Chondrocyte (in vitro differentiated cells): ENCODE measurements at regions not wholly inside any gene's neighbourhood (a gene's known extent, or its start where the extent isn't known, plus 50 kb on each side); places are given as distances from the start of the nearest gene placed in this dataset.
A peak's percentile ranks its signal among the peaks of the same experiment; 100 is the strongest.

ENCODE experiments used
- DNase-seq: peaks from one replicate; pipeline ENCODE4 v3.0.0; 2021; ENCODE audit warnings: mixed read lengths, low spot score
- H3K27ac Mint-ChIP-seq: one replicate; pipeline ENCODE4 v1.8.0; 2021; ENCODE audit warnings: mild to moderate bottlenecking, moderate library complexity, mixed read lengths; ENCODE audit not compliant: unreplicated experiment
- H3K27me3 Mint-ChIP-seq: 2 replicates; pipeline ENCODE4 v1.8.0; 2021; ENCODE audit warnings: low read depth, mixed read lengths
- H3K36me3 Mint-ChIP-seq: 2 replicates; pipeline ENCODE4 v1.8.0; 2021; ENCODE audit warnings: low read depth, mixed read lengths
- H3K4me1 Mint-ChIP-seq: 2 replicates; pipeline ENCODE4 v1.8.0; 2021; ENCODE audit warnings: low read depth, mild to moderate bottlenecking, mixed read lengths
- H3K4me3 Mint-ChIP-seq: one replicate; pipeline ENCODE4 v1.8.0; 2021; ENCODE audit warnings: mild to moderate bottlenecking, moderate library complexity, mixed read lengths; ENCODE audit not compliant: unreplicated experiment
- H3K9me3 Mint-ChIP-seq: 2 replicates; pipeline ENCODE4 v1.8.0; 2021; ENCODE audit warnings: low read depth, mixed read lengths
- CTCF ChIP-seq: fragments of 200-600 bp; sonication (generic); IDR thresholded peaks from 2 replicates; pipeline ENCODE4 v1.5.0; 2021; ENCODE audit warnings: antibody characterized with exemption, mild to moderate bottlenecking, moderate library complexity

DNA sequence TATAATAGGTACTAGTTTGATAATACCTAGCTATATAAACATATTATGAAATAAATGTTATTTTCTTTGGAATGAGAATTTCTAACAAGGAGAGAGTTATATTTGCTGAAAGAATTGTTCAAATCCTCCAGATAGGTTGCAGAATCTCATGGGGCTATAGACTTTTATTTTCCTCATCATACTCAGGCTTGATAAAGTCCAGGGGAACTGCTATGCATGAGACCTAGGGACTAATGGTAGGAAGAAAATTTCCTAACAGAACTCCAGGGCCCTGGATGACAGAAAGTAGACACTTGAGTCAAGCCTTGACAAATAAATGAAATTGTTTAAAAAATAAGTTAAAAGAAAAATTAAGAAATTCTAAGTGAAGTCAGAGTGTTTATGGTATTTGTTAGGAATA lies 138.5 kb upstream of the DACH1 start:
- Mint-ChIP-seq H3K36me3 (no peaks in the 10 kb centered on the region), H3K9me3 (peaks cover 9% of the 10 kb centered on the region), H3K27me3 (no peaks in the 10 kb centered on the region), H3K27ac (no peak overlapping the region), H3K4me1 (peaks cover 8% of the 10 kb centered on the region), H3K4me3 (no peak overlapping the region)
- DNase-seq: no peak
- no peak for TF ChIP-seq CTCF

GRCh38 chr13:72004784-72005374 lies 137.9 kb upstream of the DACH1 start:
- Mint-ChIP-seq H3K36me3 (no peaks in the 10 kb centered on the region), H3K4me3 (no peak overlapping the region), H3K27ac (no peak overlapping the region), H3K27me3 (no peaks in the 10 kb centered on the region), H3K4me1 (peaks cover 8% of the 10 kb centered on the region), H3K9me3 (peaks cover 9% of the 10 kb centered on the region)
- no peak for DNase-seq
- TF ChIP-seq CTCF: no peak

- TF ChIP-seq CTCF: no peak
- Mint-ChIP-seq H3K4me1 (peaks cover 8% of the 10 kb centered on the region), H3K36me3 (no peaks in the 10 kb centered on the region), H3K27me3 (no peaks in the 10 kb centered on the region), H3K9me3 (peaks cover 8% of the 10 kb centered on the region), H3K4me3 (no peak overlapping the region), H3K27ac (no peak overlapping the region)
- no peak for DNase-seq
Measured at GRCh38 chr13:72004246-72004645, 137.2 kb upstream of the DACH1 start.

GRCh38 chr13:71998223-71998622 lies 131.2 kb upstream of the DACH1 start:
- peaks cover 15% of the 10 kb centered on the region for H3K9me3 Mint-ChIP-seq
- no peak overlapping the region for H3K4me3 Mint-ChIP-seq
- H3K27ac Mint-ChIP-seq: no peak overlapping the region
- peaks cover 1% of the 10 kb centered on the region for H3K27me3 Mint-ChIP-seq
- H3K4me1 Mint-ChIP-seq: no peaks in the 10 kb centered on the region
- no peak for TF ChIP-seq CTCF
- H3K36me3 Mint-ChIP-seq: no peaks in the 10 kb centered on the region
- no peak for DNase-seq

DNA sequence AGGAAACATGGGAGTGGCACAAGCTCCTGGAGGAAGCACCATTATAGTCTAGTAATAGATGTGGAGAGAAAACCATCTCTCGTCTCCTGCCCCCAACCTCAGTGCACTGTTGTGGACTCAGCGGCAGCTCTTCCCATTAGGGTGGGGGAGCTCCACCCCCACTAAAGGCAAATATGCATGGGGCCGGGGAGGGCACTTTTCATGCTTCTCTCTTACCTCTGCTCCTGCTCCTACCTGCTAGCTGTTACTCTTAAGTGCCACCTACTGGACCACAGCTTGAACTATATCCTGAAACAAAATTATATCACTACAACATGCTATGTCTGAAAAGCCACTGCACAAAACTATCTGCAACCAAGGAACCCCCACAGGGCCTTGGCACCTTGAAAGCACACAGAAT lies 112.6 kb upstream of the DACH1 start:
- peak; percentile 50 for TF ChIP-seq CTCF
- H3K4me3 Mint-ChIP-seq: no peak overlapping the region
- H3K9me3 Mint-ChIP-seq: peaks cover 27% of the 10 kb centered on the region
- no peaks in the 10 kb centered on the region for H3K4me1 Mint-ChIP-seq
- peaks cover 2% of the 10 kb centered on the region for H3K36me3 Mint-ChIP-seq
- peaks cover 2% of the 10 kb centered on the region for H3K27me3 Mint-ChIP-seq
- DNase-seq: no peak
- no peak overlapping the region for H3K27ac Mint-ChIP-seq
